ENCODE measurements at regions not wholly inside any gene's neighbourhood (a gene's known extent, or its start where the extent isn't known, plus 50 kb on each side); places are given as distances from the start of the nearest gene placed in this dataset.
A peak's percentile ranks its signal among the peaks of the same experiment; 100 is the strongest.

- TF ChIP-seq HOMEZ (CRISPR knock-in tag; IDR thresholded peaks at IDR 0.05) (no peak), MYNN (IDR thresholded peaks at IDR 0.05) (peak; percentile 84), MYNN (CRISPR knock-in tag; IDR thresholded peaks at IDR 0.05) (no peak), MTA2 (IDR thresholded peaks at IDR 0.05; ENCODE audit: low read depth) (peak; percentile 32), SMARCE1 (IDR thresholded peaks at IDR 0.05) (peak; percentile 32; the same call in 1 of the 2 replicates), REST (IDR thresholded peaks at IDR 0.05; ENCODE audit: borderline replicate concordance) (no peak), REST (CRISPR knock-in tag; IDR thresholded peaks at IDR 0.05; ENCODE audit: low read depth) (no peak), MIER1 (IDR thresholded peaks at IDR 0.05; ENCODE audit: low read depth) (peak; percentile 95), EP300 (IDR thresholded peaks at IDR 0.05; ENCODE audit: low read length) (peak; percentile 3; the same call in 1 of the 2 replicates)
These were observed 63.3 kb upstream of the SMNDC1 start (continued) for GRCh38 chr10:110368002-110368401.

Data from K562 (cell line).